ENCODE measurements at regions not wholly inside any gene's neighbourhood (a gene's known extent, or its start where the extent isn't known, plus 50 kb on each side); places are given as distances from the start of the nearest gene placed in this dataset.

DNA sequence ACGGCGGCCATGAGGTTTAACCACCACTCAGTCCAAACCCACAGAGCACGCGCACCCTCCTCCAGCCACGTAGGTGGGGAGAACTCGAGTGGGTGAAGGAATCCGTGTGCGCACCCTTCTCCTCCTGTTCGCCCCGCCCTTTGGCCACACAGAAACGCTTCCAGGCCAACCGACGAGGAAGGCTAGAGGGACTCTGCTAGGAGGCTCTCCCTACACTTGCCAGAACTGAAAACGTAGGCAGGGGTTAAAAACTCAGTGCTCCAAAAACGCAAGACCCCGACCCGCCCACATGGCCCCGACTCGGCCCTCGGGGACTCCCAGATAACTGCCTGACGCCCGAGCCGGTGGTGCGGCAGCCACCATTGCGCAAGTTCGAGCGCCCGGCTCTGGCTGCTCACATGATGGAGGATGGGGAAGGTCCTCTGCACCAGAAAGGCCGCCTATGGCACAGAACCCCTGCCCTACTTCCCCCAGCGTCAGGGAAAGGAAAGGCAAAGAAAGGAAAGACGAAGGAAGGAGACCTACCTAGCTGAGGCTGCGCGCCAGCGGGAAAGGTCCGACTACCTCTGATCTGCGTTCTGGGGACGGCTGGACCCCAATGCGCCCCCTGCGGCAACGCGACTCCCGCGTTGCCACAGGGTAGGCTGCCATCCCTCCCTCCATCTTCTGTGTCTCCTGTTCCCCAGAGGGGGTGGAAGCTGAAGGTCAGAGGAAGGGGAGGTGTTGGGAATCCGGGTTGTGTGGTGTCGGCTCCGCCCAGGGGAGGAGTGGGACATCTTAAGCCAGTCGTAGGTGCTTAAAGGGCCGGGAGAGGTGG is 201.9 kb upstream of the AGTR2 start:
- TF ChIP-seq, protein P1, sequence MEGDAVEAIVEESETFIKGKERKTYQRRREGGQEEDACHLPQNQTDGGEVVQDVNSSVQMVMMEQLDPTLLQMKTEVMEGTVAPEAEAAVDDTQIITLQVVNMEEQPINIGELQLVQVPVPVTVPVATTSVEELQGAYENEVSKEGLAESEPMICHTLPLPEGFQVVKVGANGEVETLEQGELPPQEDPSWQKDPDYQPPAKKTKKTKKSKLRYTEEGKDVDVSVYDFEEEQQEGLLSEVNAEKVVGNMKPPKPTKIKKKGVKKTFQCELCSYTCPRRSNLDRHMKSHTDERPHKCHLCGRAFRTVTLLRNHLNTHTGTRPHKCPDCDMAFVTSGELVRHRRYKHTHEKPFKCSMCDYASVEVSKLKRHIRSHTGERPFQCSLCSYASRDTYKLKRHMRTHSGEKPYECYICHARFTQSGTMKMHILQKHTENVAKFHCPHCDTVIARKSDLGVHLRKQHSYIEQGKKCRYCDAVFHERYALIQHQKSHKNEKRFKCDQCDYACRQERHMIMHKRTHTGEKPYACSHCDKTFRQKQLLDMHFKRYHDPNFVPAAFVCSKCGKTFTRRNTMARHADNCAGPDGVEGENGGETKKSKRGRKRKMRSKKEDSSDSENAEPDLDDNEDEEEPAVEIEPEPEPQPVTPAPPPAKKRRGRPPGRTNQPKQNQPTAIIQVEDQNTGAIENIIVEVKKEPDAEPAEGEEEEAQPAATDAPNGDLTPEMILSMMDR (conservative IDR thresholded peaks at IDR 0.05) = no peak
- no peak for TF ChIP-seq ZFX (IDR thresholded peaks at IDR 0.05)
